GM18873 (cell line): ENCODE measurements at regions not wholly inside any gene's neighbourhood (a gene's known extent, or its start where the extent isn't known, plus 50 kb on each side); places are given as distances from the start of the nearest gene placed in this dataset.
A peak's percentile ranks its signal among the peaks of the same experiment; 100 is the strongest.
"Not testable (repeated sequence)": the region's sequence is repeated elsewhere in the genome, so short reads cannot be mapped to it uniquely, and the experiment has no call there.

Experiments
- ATAC-seq: cut with Tn5 transposase; IDR thresholded peaks from one replicate; pipeline ENCODE4 v1.9.1; 2021; ENCODE audit warnings: mild to moderate bottlenecking, moderate library complexity, moderate number of reproducible peaks; ENCODE audit not compliant: unreplicated experiment, low FRiP score

- no peak for ATAC-seq
Measured at GRCh38 chrX:38937400-38937799, 136.1 kb downstream of the MID1IP1 start.

- no peak for ATAC-seq
Measured at GRCh38 chrX:38937926-38938325, 136.7 kb downstream of the MID1IP1 start.

- ATAC-seq = no peak
Measured at GRCh38 chrX:38939067-38939466, 137.8 kb downstream of the MID1IP1 start.

- no peak for ATAC-seq
Measured at GRCh38 chrX:38940547-38940946, 139.3 kb downstream of the MID1IP1 start.

GRCh38 chrX:38941675-38942074 is 140.4 kb downstream of the MID1IP1 start:
- no peak for ATAC-seq

GRCh38 chrX:38943120-38943519 is 141.9 kb downstream of the MID1IP1 start:
- no peak for ATAC-seq

GRCh38 chrX:38948046-38948445 is 146.8 kb downstream of the MID1IP1 start:
- ATAC-seq = no peak

- ATAC-seq = no peak
Measured at GRCh38 chrX:38954520-38954919, 153.3 kb downstream of the MID1IP1 start.

- no peak for ATAC-seq
Measured at GRCh38 chrX:38959736-38960135, 158.5 kb downstream of the MID1IP1 start.

- ATAC-seq = no peak
Measured at GRCh38 chrX:38960137-38960536, 158.9 kb downstream of the MID1IP1 start.

GRCh38 chrX:38961936-38962335 is 160.7 kb downstream of the MID1IP1 start:
- no peak for ATAC-seq

GRCh38 chrX:38963244-38963643 is 162.0 kb downstream of the MID1IP1 start:
- ATAC-seq = not testable (repeated sequence)

GRCh38 chrX:38965888-38966287 is 164.6 kb downstream of the MID1IP1 start:
- ATAC-seq = no peak

GRCh38 chrX:38968344-38969216 is 167.3 kb downstream of the MID1IP1 start:
- no peak for ATAC-seq

- ATAC-seq = peak; percentile 50
Measured at GRCh38 chrX:38970074-38970473, 168.8 kb downstream of the MID1IP1 start.

GRCh38 chrX:38970845-38971244 is 169.6 kb downstream of the MID1IP1 start:
- ATAC-seq = no peak

GRCh38 chrX:38973322-38973721 is 172.1 kb downstream of the MID1IP1 start:
- ATAC-seq = no peak

GRCh38 chrX:38974542-38974941 is 173.3 kb downstream of the MID1IP1 start:
- ATAC-seq = no peak

- ATAC-seq = no peak
Measured at GRCh38 chrX:38975368-38975942, 174.2 kb downstream of the MID1IP1 start.

GRCh38 chrX:38982370-38982769 is 181.1 kb downstream of the MID1IP1 start:
- no peak for ATAC-seq

- no peak for ATAC-seq
Measured at GRCh38 chrX:38982843-38983242, 181.6 kb downstream of the MID1IP1 start.

GRCh38 chrX:38985375-38985774 is 184.1 kb downstream of the MID1IP1 start:
- ATAC-seq = no peak
